SK-N-SH treated with all-trans-retinoic acid at 6 μM for 48 hours (cell line): ENCODE measurements at regions not wholly inside any gene's neighbourhood (a gene's known extent, or its start where the extent isn't known, plus 50 kb on each side); places are given as distances from the start of the nearest gene placed in this dataset.

ENCODE experiments used
- ATAC-seq: fragments of 200-7000 bp; cut with Tn5 transposase; 3 replicates; pipeline ENCODE4 v1.9.1; 2020; ENCODE audit warnings: mild to moderate bottlenecking, moderate library complexity
- ARNTL ChIP-seq: fragments of 450-650 bp; formaldehyde crosslinking; IDR thresholded peaks from 2 replicates; pipeline ENCODE4 v1.5.0; 2020; ENCODE audit warnings: low read depth, mild to moderate bottlenecking, moderate library complexity, borderline replicate concordance
- BACH2 ChIP-seq: fragments of 250-450 bp; sonication (Bioruptor Pico); IDR thresholded peaks from 2 replicates; pipeline ENCODE4 v1.9.0; 2021; ENCODE audit warnings: mild to moderate bottlenecking, borderline replicate concordance
- CSDC2 ChIP-seq: fragments of 250-450 bp; sonication (Bioruptor Pico); IDR thresholded peaks from 2 replicates; pipeline ENCODE4 v1.5.0; 2020; ENCODE audit warnings: mild to moderate bottlenecking, moderate library complexity
- ESRRG ChIP-seq: fragments of 250-450 bp; sonication (Bioruptor Pico); IDR thresholded peaks from 2 replicates; pipeline ENCODE4 v1.6.1; 2021; ENCODE audit warnings: mild to moderate bottlenecking
- ISL1 ChIP-seq: fragments of 250-450 bp; sonication (Bioruptor Pico); IDR thresholded peaks from 2 replicates; pipeline ENCODE4 v2.1.2; 2022; ENCODE audit warnings: mild to moderate bottlenecking, moderate library complexity
- OSR1 ChIP-seq: fragments of 250-450 bp; sonication (Bioruptor Pico); IDR thresholded peaks from 2 replicates; pipeline ENCODE4 v1.8.0; 2022; ENCODE audit warnings: moderate library complexity, mild to moderate bottlenecking, inconsistent platforms
- POU6F1 ChIP-seq: fragments of 250-450 bp; sonication (Bioruptor Pico); IDR thresholded peaks from 2 replicates; pipeline ENCODE4 v1.8.0; 2021; ENCODE audit warnings: low read depth, mild to moderate bottlenecking, moderate library complexity, borderline replicate concordance
- PPARA ChIP-seq: fragments of 250-450 bp; sonication (Bioruptor Pico); IDR thresholded peaks from 2 replicates; pipeline ENCODE4 v1.5.0; 2020; ENCODE audit warnings: mild to moderate bottlenecking, borderline replicate concordance
- RARB ChIP-seq: fragments of 250-450 bp; sonication (Bioruptor Pico); IDR thresholded peaks from 2 replicates; pipeline ENCODE4 v1.8.0; 2021; ENCODE audit warnings: mild to moderate bottlenecking, moderate library complexity
- SNAI2 ChIP-seq: fragments of 250-450 bp; sonication (Bioruptor Pico); IDR thresholded peaks from 2 replicates; pipeline ENCODE4 v1.5.0; 2020; ENCODE audit warnings: mild to moderate bottlenecking, moderate library complexity
- TCF4 ChIP-seq: fragments of 250-450 bp; sonication (Bioruptor Pico); IDR thresholded peaks from 2 replicates; pipeline ENCODE4 v1.8.0; 2021; ENCODE audit warnings: mild to moderate bottlenecking, moderate library complexity, borderline replicate concordance
- TOX ChIP-seq: fragments of 250-450 bp; sonication (Bioruptor Pico); IDR thresholded peaks from 2 replicates; pipeline ENCODE4 v1.8.0; 2021; ENCODE audit warnings: mild to moderate bottlenecking, moderate library complexity, borderline replicate concordance
- ZC3H10 ChIP-seq: fragments of 250-450 bp; sonication (Bioruptor Pico); IDR thresholded peaks from 2 replicates; pipeline ENCODE4 v1.5.1; 2021; ENCODE audit warnings: mild to moderate bottlenecking, moderate library complexity
- ZFP3 ChIP-seq: fragments of 250-450 bp; sonication (Bioruptor Pico); IDR thresholded peaks from 2 replicates; pipeline ENCODE4 v1.5.0; 2020; ENCODE audit warnings: mild to moderate bottlenecking, moderate library complexity
- ZFP30 ChIP-seq: fragments of 450-650 bp; formaldehyde crosslinking; IDR thresholded peaks from 2 replicates; pipeline ENCODE4 v1.5.0; 2022; ENCODE audit warnings: mild to moderate bottlenecking, moderate library complexity
- ZNF565 ChIP-seq: fragments of 450-650 bp; formaldehyde crosslinking; conservative IDR thresholded peaks from 2 replicates; pipeline ENCODE4 v1.5.0; 2020; ENCODE audit warnings: low read depth, mild to moderate bottlenecking, moderate library complexity
- ZNF70 ChIP-seq: fragments of 450-650 bp; formaldehyde crosslinking; IDR thresholded peaks from 2 replicates; pipeline ENCODE4 v1.5.0; 2020; ENCODE audit warnings: mild to moderate bottlenecking, moderate library complexity
- ZNF8 ChIP-seq: fragments of 450-650 bp; formaldehyde crosslinking; IDR thresholded peaks from 2 replicates; pipeline ENCODE4 v1.5.0; 2020; ENCODE audit warnings: mild to moderate bottlenecking, moderate library complexity
- TF ChIP-seq, protein P1 (sequence below): fragments of 250-450 bp; sonication (Bioruptor Pico); IDR thresholded peaks from 2 replicates; pipeline ENCODE4 v1.8.0; 2020; ENCODE audit warnings: mild to moderate bottlenecking, moderate library complexity, borderline replicate concordance
- TF ChIP-seq, protein P2 (sequence below): fragments of 250-450 bp; sonication (Bioruptor Pico); IDR thresholded peaks from 2 replicates; pipeline ENCODE4 v1.5.0; 2020; ENCODE audit warnings: mild to moderate bottlenecking, moderate library complexity
- TF ChIP-seq, protein P3 (sequence below): fragments of 250-450 bp; sonication (Bioruptor Pico); IDR thresholded peaks from 2 replicates; pipeline ENCODE4 v1.5.1; 2021; ENCODE audit warnings: mild to moderate bottlenecking, moderate library complexity
- TF ChIP-seq, protein P4 (sequence below): fragments of 250-450 bp; sonication (Bioruptor Pico); IDR thresholded peaks from 2 replicates; pipeline ENCODE4 v1.5.1; 2020; ENCODE audit warnings: low read depth, mild to moderate bottlenecking, moderate library complexity

GRCh38 chr5:32511776-32512374 is 67.3 kb upstream of the ZFR start:
- no peak for ATAC-seq
- TF ChIP-seq, protein P1, sequence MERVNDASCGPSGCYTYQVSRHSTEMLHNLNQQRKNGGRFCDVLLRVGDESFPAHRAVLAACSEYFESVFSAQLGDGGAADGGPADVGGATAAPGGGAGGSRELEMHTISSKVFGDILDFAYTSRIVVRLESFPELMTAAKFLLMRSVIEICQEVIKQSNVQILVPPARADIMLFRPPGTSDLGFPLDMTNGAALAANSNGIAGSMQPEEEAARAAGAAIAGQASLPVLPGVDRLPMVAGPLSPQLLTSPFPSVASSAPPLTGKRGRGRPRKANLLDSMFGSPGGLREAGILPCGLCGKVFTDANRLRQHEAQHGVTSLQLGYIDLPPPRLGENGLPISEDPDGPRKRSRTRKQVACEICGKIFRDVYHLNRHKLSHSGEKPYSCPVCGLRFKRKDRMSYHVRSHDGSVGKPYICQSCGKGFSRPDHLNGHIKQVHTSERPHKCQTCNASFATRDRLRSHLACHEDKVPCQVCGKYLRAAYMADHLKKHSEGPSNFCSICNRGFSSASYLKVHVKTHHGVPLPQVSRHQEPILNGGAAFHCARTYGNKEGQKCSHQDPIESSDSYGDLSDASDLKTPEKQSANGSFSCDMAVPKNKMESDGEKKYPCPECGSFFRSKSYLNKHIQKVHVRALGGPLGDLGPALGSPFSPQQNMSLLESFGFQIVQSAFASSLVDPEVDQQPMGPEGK: no peak
- TF ChIP-seq ZC3H10 (CRISPR knock-in tag) (no peak), ESRRG (no peak), CSDC2 (CRISPR knock-in tag) (no peak), ARNTL (no peak), TOX (CRISPR knock-in tag) (no peak), POU6F1 (CRISPR knock-in tag) (no peak)
- TF ChIP-seq, protein P2, sequence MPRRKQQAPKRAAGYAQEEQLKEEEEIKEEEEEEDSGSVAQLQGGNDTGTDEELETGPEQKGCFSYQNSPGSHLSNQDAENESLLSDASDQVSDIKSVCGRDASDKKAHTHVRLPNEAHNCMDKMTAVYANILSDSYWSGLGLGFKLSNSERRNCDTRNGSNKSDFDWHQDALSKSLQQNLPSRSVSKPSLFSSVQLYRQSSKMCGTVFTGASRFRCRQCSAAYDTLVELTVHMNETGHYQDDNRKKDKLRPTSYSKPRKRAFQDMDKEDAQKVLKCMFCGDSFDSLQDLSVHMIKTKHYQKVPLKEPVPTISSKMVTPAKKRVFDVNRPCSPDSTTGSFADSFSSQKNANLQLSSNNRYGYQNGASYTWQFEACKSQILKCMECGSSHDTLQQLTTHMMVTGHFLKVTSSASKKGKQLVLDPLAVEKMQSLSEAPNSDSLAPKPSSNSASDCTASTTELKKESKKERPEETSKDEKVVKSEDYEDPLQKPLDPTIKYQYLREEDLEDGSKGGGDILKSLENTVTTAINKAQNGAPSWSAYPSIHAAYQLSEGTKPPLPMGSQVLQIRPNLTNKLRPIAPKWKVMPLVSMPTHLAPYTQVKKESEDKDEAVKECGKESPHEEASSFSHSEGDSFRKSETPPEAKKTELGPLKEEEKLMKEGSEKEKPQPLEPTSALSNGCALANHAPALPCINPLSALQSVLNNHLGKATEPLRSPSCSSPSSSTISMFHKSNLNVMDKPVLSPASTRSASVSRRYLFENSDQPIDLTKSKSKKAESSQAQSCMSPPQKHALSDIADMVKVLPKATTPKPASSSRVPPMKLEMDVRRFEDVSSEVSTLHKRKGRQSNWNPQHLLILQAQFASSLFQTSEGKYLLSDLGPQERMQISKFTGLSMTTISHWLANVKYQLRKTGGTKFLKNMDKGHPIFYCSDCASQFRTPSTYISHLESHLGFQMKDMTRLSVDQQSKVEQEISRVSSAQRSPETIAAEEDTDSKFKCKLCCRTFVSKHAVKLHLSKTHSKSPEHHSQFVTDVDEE (CRISPR knock-in tag): no peak

- no peak for TF ChIP-seq ISL1 (CRISPR knock-in tag)
- no peak for TF ChIP-seq ZNF8 (CRISPR knock-in tag)
- no peak for TF ChIP-seq ARNTL
- no peak for TF ChIP-seq ZNF565
- no peak for TF ChIP-seq OSR1 (CRISPR knock-in tag)
- TF ChIP-seq SNAI2 (CRISPR knock-in tag): no peak
- no peak for TF ChIP-seq ZNF70
- no peak for TF ChIP-seq RARB (CRISPR knock-in tag)
- TF ChIP-seq ZFP30 (CRISPR knock-in tag): no peak
- TF ChIP-seq, protein P3, sequence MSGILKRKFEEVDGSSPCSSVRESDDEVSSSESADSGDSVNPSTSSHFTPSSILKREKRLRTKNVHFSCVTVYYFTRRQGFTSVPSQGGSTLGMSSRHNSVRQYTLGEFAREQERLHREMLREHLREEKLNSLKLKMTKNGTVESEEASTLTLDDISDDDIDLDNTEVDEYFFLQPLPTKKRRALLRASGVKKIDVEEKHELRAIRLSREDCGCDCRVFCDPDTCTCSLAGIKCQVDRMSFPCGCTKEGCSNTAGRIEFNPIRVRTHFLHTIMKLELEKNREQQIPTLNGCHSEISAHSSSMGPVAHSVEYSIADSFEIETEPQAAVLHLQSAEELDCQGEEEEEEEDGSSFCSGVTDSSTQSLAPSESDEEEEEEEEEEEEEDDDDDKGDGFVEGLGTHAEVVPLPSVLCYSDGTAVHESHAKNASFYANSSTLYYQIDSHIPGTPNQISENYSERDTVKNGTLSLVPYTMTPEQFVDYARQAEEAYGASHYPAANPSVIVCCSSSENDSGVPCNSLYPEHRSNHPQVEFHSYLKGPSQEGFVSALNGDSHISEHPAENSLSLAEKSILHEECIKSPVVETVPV (CRISPR knock-in tag): no peak
- no peak for TF ChIP-seq ZFP3
- TF ChIP-seq, protein P2 (CRISPR knock-in tag): no peak
- no peak for TF ChIP-seq TOX (CRISPR knock-in tag)
- no peak for TF ChIP-seq POU6F1 (CRISPR knock-in tag)
- TF ChIP-seq PPARA (CRISPR knock-in tag): no peak
- no peak for TF ChIP-seq CSDC2 (CRISPR knock-in tag)
- no peak for TF ChIP-seq TCF4 (CRISPR knock-in tag)
- TF ChIP-seq, protein P4, sequence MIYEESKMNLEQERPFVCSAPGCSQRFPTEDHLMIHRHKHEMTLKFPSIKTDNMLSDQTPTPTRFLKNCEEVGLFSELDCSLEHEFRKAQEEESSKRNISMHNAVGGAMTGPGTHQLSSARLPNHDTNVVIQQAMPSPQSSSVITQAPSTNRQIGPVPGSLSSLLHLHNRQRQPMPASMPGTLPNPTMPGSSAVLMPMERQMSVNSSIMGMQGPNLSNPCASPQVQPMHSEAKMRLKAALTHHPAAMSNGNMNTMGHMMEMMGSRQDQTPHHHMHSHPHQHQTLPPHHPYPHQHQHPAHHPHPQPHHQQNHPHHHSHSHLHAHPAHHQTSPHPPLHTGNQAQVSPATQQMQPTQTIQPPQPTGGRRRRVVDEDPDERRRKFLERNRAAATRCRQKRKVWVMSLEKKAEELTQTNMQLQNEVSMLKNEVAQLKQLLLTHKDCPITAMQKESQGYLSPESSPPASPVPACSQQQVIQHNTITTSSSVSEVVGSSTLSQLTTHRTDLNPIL: no peak
- no peak for TF ChIP-seq ESRRG
- no peak for TF ChIP-seq BACH2
- ATAC-seq: no peak
These were observed 66.3 kb upstream of the ZFR start for GRCh38 chr5:32510860-32511259.
